ENCODE measurements at regions not wholly inside any gene's neighbourhood (a gene's known extent, or its start where the extent isn't known, plus 50 kb on each side); places are given as distances from the start of the nearest gene placed in this dataset.

GRCh38 chr14:105591052-105591451 is 64.7 kb downstream of the TMEM121 start:
- Histone ChIP-seq H2AFZ (no peak overlapping the region), H3K27me3 (ENCODE audit: insufficient read depth) (no peaks in the 10 kb centered on the region), H3K4me2 (no peak overlapping the region), H3K27ac (ENCODE audit: low read depth) (no peak overlapping the region), H3K4me3 (no peak overlapping the region), H3K4me1 (ENCODE audit: insufficient read depth) (no peaks in the 10 kb centered on the region), H3F3A (replicated peaks; ENCODE audit: low read depth) (no peaks in the 10 kb centered on the region), H3K9me2 (ENCODE audit: insufficient read depth) (no peaks in the 10 kb centered on the region), H3K79me2 (replicated peaks; ENCODE audit: insufficient read depth) (no peaks in the 10 kb centered on the region), H4K20me1 (replicated peaks; ENCODE audit: insufficient read depth) (no peaks in the 10 kb centered on the region), H3K36me3 (ENCODE audit: insufficient read depth) (no peaks in the 10 kb centered on the region)
- TF ChIP-seq REST (IDR thresholded peaks at IDR 0.05; ENCODE audit: unreplicated experiment) (no peak), EZH2 (IDR thresholded peaks at IDR 0.05; ENCODE audit: low read depth, unreplicated experiment) (no peak), JUNB (IDR thresholded peaks at IDR 0.05; ENCODE audit: unreplicated experiment) (no peak), POLR2AphosphoS5 (IDR thresholded peaks at IDR 0.05; ENCODE audit: low read depth) (no peak), EZH2phosphoT487 (IDR thresholded peaks at IDR 0.05; ENCODE audit: unreplicated experiment) (no peak), ZNF331 (CRISPR knock-in tag; IDR thresholded peaks at IDR 0.05; ENCODE audit: low read depth) (no peak), ZNF114 (CRISPR knock-in tag; IDR thresholded peaks at IDR 0.05) (no peak), NANOG (IDR thresholded peaks at IDR 0.05; ENCODE audit: borderline replicate concordance) (no peak), ETS1 (IDR thresholded peaks at IDR 0.05) (no peak), ZNF462 (CRISPR knock-in tag; IDR thresholded peaks at IDR 0.05) (no peak), CTCF (conservative IDR thresholded peaks at IDR 0.05; ENCODE audit: low read depth in 2 of 2) (no peak), CREB1 (CRISPR knock-in tag; IDR thresholded peaks at IDR 0.05; ENCODE audit: low read depth) (no peak), STAT1 (IDR thresholded peaks at IDR 0.05; ENCODE audit: unreplicated experiment) (no peak)
- DNase-seq (ENCODE audit: low spot score) (no peak), ATAC-seq (no peak)
- Mint-ChIP-seq H3K4me3 (no peak overlapping the region), H3K27ac (no peak overlapping the region), H3K36me3 (ENCODE audit: low read depth) (peaks cover 13% of the 10 kb centered on the region; the same call in 2 of the 3 replicates), H3K4me1 (no peaks in the 10 kb centered on the region), H3K27me3 (ENCODE audit: insufficient read depth, low read depth, poor library complexity) (no peaks in the 10 kb centered on the region), H3K9me3 (peaks cover 50% of the 10 kb centered on the region)
